HG02588 (cell line): ENCODE measurements at regions not wholly inside any gene's neighbourhood (a gene's known extent, or its start where the extent isn't known, plus 50 kb on each side); places are given as distances from the start of the nearest gene placed in this dataset.

ENCODE experiments used
- ATAC-seq: cut with Tn5 transposase; IDR thresholded peaks from one replicate; pipeline ENCODE4 v1.9.1; 2021; ENCODE audit warnings: mild to moderate bottlenecking, moderate library complexity; ENCODE audit not compliant: unreplicated experiment

GRCh38 chr18:75518007-75518406 is 90.5 kb upstream of the SMIM21 start:
- no peak for ATAC-seq

GRCh38 chr18:75517286-75517685 is 89.8 kb upstream of the SMIM21 start:
- ATAC-seq, result no peak

- no peak for ATAC-seq
Observed at GRCh38 chr18:75507636-75508035, 80.1 kb upstream of the SMIM21 start.

GRCh38 chr18:75506913-75507312 is 79.4 kb upstream of the SMIM21 start:
- no peak for ATAC-seq

- no peak for ATAC-seq
Observed at GRCh38 chr18:75504469-75504868, 77.0 kb upstream of the SMIM21 start.

GRCh38 chr18:75503615-75504014 is 76.1 kb upstream of the SMIM21 start:
- ATAC-seq, result no peak

- ATAC-seq, result no peak
Observed at GRCh38 chr18:75502286-75502685, 74.8 kb upstream of the SMIM21 start.

GRCh38 chr18:75500545-75500944 is 73.0 kb upstream of the SMIM21 start:
- no peak for ATAC-seq

GRCh38 chr18:75497576-75498235 is 70.2 kb upstream of the SMIM21 start:
- ATAC-seq, result no peak

- no peak for ATAC-seq
Observed at GRCh38 chr18:75496151-75496550, 68.6 kb upstream of the SMIM21 start.

GRCh38 chr18:75492852-75493251 is 65.3 kb upstream of the SMIM21 start:
- no peak for ATAC-seq

GRCh38 chr18:75491361-75491760 is 63.9 kb upstream of the SMIM21 start:
- ATAC-seq, result no peak

- no peak for ATAC-seq
Observed at GRCh38 chr18:75489493-75490190, 62.1 kb upstream of the SMIM21 start.

- no peak for ATAC-seq
Observed at GRCh38 chr18:75483662-75484061, 56.2 kb upstream of the SMIM21 start.

GRCh38 chr18:75482880-75483279 is 55.4 kb upstream of the SMIM21 start:
- ATAC-seq, result no peak

- ATAC-seq, result no peak
Observed at GRCh38 chr18:75480487-75480886, 53.0 kb upstream of the SMIM21 start.

- ATAC-seq, result no peak
Observed at GRCh38 chr18:75478996-75479880, 51.7 kb upstream of the SMIM21 start.

- no peak for ATAC-seq
Observed at GRCh38 chr18:75477900-75478299, 50.4 kb upstream of the SMIM21 start.
